ENCODE measurements at regions not wholly inside any gene's neighbourhood (a gene's known extent, or its start where the extent isn't known, plus 50 kb on each side); places are given as distances from the start of the nearest gene placed in this dataset.

DNA sequence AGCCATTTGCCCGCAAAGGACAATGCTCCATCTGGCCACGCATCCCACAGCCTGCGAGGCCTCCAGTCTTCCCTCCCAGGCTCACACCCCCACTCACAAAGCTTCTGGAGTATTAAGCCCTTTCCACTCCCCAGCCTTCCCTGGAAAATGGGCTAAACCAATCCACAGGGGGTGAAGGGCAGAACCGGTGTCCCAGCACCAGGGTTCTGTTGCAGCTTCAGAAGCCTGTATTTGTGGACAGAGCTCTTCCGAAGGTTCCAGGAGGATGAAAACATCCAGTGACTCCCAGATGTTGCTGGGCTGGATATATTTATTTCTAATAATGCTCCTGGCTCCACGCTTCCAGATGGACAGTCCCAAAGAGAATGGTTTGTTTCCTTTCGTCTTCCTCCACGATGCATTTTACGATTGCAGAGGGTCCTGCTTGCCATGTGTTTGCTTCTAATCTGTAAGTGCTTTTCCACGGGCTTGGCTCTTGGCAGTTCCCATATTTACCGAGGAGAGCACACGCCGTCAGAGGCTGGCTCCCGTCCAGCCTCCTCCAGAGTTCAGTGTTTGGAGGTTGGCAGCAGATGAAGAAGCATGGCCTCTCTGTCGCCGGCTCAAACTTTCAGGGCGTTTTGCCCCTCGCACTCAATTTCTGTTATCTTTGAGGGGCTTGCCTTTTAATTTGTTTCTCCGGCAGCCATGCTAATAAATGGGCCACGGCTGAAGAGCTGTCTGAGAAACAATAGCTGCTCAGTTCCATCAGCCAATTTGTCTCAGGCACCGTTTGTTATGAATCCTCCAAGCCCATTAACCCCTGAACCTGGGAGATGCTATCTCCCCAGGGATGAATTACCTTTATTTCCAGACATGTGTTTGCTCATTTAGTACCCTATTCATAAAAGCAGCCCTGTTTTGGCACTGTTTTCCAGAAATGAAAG is 367.9 kb upstream of the PROK2 start:
- Histone ChIP-seq H2AFZ (ENCODE audit: low read length) (no peak overlapping the region), H4K20me1 (replicated peaks in 1 of 2; ENCODE audit: control insufficient read depth in 1 of 2, insufficient read depth in 2 of 2, low read length in 2 of 2) (no peaks in the 10 kb centered on the region), H2BK12ac (ENCODE audit: low read depth, low read length) (no peak overlapping the region), H3K4ac (replicated peaks; ENCODE audit: insufficient read length, low read depth, low read length) (no peak overlapping the region), H3K36me3 (ENCODE audit: control insufficient read depth in 2 of 4, insufficient read depth in 4 of 4, low read length in 3 of 4) (no peaks in the 10 kb centered on the region), H3K18ac (ENCODE audit: extremely low read depth, low read length) (no peak overlapping the region), H4K5ac (ENCODE audit: insufficient read length, low read depth, low read length) (no peak overlapping the region), H3K56ac (replicated peaks; ENCODE audit: insufficient read length, low read depth, low read length) (no peak overlapping the region), H3K4me3 (ENCODE audit: extremely low read depth in 1 of 4, insufficient read depth in 2 of 4, low read depth in 3 of 4, low read length in 4 of 4) (no peak overlapping the region), H3K23me2 (ENCODE audit: low read depth, low read length) (no peaks in the 10 kb centered on the region; the same call in 1 of the 2 replicates), H3K79me2 (ENCODE audit: control insufficient read depth in 1 of 2, insufficient read depth in 2 of 2, low read length in 2 of 2) (no peaks in the 10 kb centered on the region), H3K14ac (ENCODE audit: insufficient read length) (no peak overlapping the region), H3K79me1 (ENCODE audit: low read depth, low read length) (no peaks in the 10 kb centered on the region), H3K4me2 (ENCODE audit: insufficient read depth in 1 of 2, low read depth in 2 of 2, low read length in 2 of 2) (no peak overlapping the region), H3K27me3 (replicated peaks in 1 of 4; ENCODE audit: control insufficient read depth in 3 of 4, extremely low read depth in 1 of 4, insufficient read depth in 3 of 4, low read length in 3 of 4) (no peaks in the 10 kb centered on the region), H2BK120ac (replicated peaks; ENCODE audit: low read depth, low read length) (no peak overlapping the region), H4K91ac (replicated peaks; ENCODE audit: insufficient read length, low read length) (no peak overlapping the region), H3K9me3 (ENCODE audit: insufficient read depth in 2 of 2, low read depth in 1 of 2, low read length in 1 of 2) (peaks cover 5 to 8% of the 10 kb centered on the region in 2 experiments; a peak in 2 of 4 replicates), H3K4me1 (replicated peaks in 1 of 4; ENCODE audit: control insufficient read depth in 3 of 4, insufficient read depth in 4 of 4, low read length in 3 of 4) (no peaks in the 10 kb centered on the region), H3K23ac (ENCODE audit: insufficient read length) (no peak overlapping the region), H3K27ac (ENCODE audit: low read depth, low read length) (no peak overlapping the region), H2AK5ac (ENCODE audit: low read depth, low read length) (no peak overlapping the region), H4K8ac (ENCODE audit: extremely low read depth, insufficient read depth, low read length) (no peak overlapping the region; the same call in 1 of the 2 replicates), H2BK20ac (ENCODE audit: low read length) (no peak overlapping the region), H2BK15ac (ENCODE audit: low read length) (no peak overlapping the region), H3K9ac (replicated peaks in 1 of 4; ENCODE audit: extremely low read depth in 1 of 4, low read depth in 3 of 4, low read length in 3 of 4) (no peak overlapping the region), H2BK5ac (ENCODE audit: low read depth, low read length) (no peak overlapping the region)
- 86% methylated on average over 21 of the region's 21 CpGs; no CpG with 5 or more reads in 1 of the 2 experiments for WGBS, 2 experiments (ENCODE audit: extremely low coverage in 1 of 2, insufficient coverage in 1 of 2, insufficient read length in 1 of 2, insufficient replicate concordance in 2 of 2, low coverage in 1 of 2, low lambda C conversion rate in 2 of 2, missing lambda C conversion rate in 1 of 2)
- FAIRE-seq (no peak), DNase-seq (ENCODE audit: low read depth in 1 of 2, low spot score in 2 of 2) (no peak)
- TF ChIP-seq SUZ12 (IDR thresholded peaks at IDR 0.05; ENCODE audit: low read length) (no peak), BRCA1 (IDR thresholded peaks at IDR 0.05; ENCODE audit: low read depth, low read length) (no peak)
- ChIA-PET CTCF (ENCODE audit: partially characterized antibody) (interaction anchor here (1.2 kb wide), 1 partner anchor 73 kb away, joined by 3 read pairs; no protein-coding TSS in a partner anchor), POLR2A (ENCODE audit: partially characterized antibody) (interaction anchor here (0.7 kb wide), 1 partner anchor 115 kb away, joined by 3 read pairs; no protein-coding TSS in a partner anchor)

Data from H1 (cell line).